Skeletal muscle tissue (tissue), 3 donors: ENCODE measurements at regions not wholly inside any gene's neighbourhood (a gene's known extent, or its start where the extent isn't known, plus 50 kb on each side); places are given as distances from the start of the nearest gene placed in this dataset.
"Not testable (repeated sequence)": the region's sequence is repeated elsewhere in the genome, so short reads cannot be mapped to it uniquely, and the experiment has no call there.

ENCODE experiments used
- H3K27ac ChIP-seq: one replicate; pipeline ENCODE4 v1.7.0; 2013; ENCODE audit warnings: mild to moderate bottlenecking, low read depth, low read length, inconsistent platforms
- H3K27me3 ChIP-seq, 3 donors: one replicate each; pipeline ENCODE4 v1.7.0; 2013; ENCODE audit warnings: low read length in 3 of 3; ENCODE audit not compliant: control insufficient read depth in 3 of 3, insufficient read depth in 3 of 3
- H3K36me3 ChIP-seq, 3 donors: one replicate each; pipeline ENCODE4 v1.7.0; 2013; ENCODE audit warnings: low read length in 3 of 3; ENCODE audit not compliant: control insufficient read depth in 3 of 3, insufficient read depth in 3 of 3
- H3K4me1 ChIP-seq, 3 donors: one replicate each; pipeline ENCODE4 v1.7.0; 2013; ENCODE audit warnings: low read length in 3 of 3, mild to moderate bottlenecking in 3 of 3; ENCODE audit not compliant: control insufficient read depth in 3 of 3, insufficient read depth in 3 of 3
- H3K4me3 ChIP-seq, 3 donors: one replicate each; pipeline ENCODE4 v1.7.0; 2013; ENCODE audit warnings: low read length in 3 of 3
- H3K9ac ChIP-seq, 3 donors: one replicate each; pipeline ENCODE4 v1.7.0; 2013; ENCODE audit warnings: low read length in 3 of 3, mild to moderate bottlenecking in 3 of 3, moderate library complexity in 2 of 3, low read depth in 1 of 3
- H3K9me3 ChIP-seq, 3 donors: one replicate each; pipeline ENCODE4 v1.7.0; 2013; ENCODE audit warnings: low read length in 3 of 3; ENCODE audit not compliant: control insufficient read depth in 3 of 3
- donor health status: Osteomylitis.

- H3K9me3 ChIP-seq: no peaks in the 10 kb centered on the region
- no peaks in the 10 kb centered on the region for H3K27me3 ChIP-seq
- no peak overlapping the region for H3K9ac ChIP-seq
- H3K36me3 ChIP-seq: no peaks in the 10 kb centered on the region
- H3K4me3 ChIP-seq: no peak overlapping the region
- H3K27ac ChIP-seq: no peak overlapping the region
- peaks cover 0 to 8% (median 6%) of the 10 kb centered on the region in 3 donors for H3K4me1 ChIP-seq
Measured at GRCh38 chr10:23981520-23982309, 227.2 kb upstream of the KIAA1217 start.

- H3K4me1 ChIP-seq, H3K27me3 ChIP-seq, H3K9ac ChIP-seq, H3K4me3 ChIP-seq, H3K36me3 ChIP-seq, H3K27ac ChIP-seq, H3K9me3 ChIP-seq: not testable (repeated sequence)
Measured at GRCh38 chr10:23984405-23984804, 224.5 kb upstream of the KIAA1217 start.

GRCh38 chr10:23988006-23988405, 220.9 kb upstream of the KIAA1217 start:
- no peak overlapping the region for H3K9ac ChIP-seq
- H3K36me3 ChIP-seq: no peaks in the 10 kb centered on the region
- H3K27me3 ChIP-seq: no peaks in the 10 kb centered on the region
- H3K4me1 ChIP-seq: no peaks in the 10 kb centered on the region
- no peaks in the 10 kb centered on the region for H3K9me3 ChIP-seq
- H3K4me3 ChIP-seq: no peak overlapping the region
- H3K27ac ChIP-seq: no peak overlapping the region

GRCh38 chr10:23994459-23995046, 214.4 kb upstream of the KIAA1217 start:
- H3K4me1 ChIP-seq: peaks cover 0 to 5% (median 0%) of the 10 kb centered on the region in 3 donors
- no peaks in the 10 kb centered on the region for H3K36me3 ChIP-seq
- H3K9ac ChIP-seq: peak overlapping the region in 1 of 3 donors; percentile 16
- no peak overlapping the region for H3K27ac ChIP-seq
- peak overlapping the region in 1 of 3 donors; percentile 1 for H3K4me3 ChIP-seq
- H3K27me3 ChIP-seq: no peaks in the 10 kb centered on the region
- H3K9me3 ChIP-seq: no peaks in the 10 kb centered on the region

- no peak overlapping the region for H3K9ac ChIP-seq
- no peaks in the 10 kb centered on the region for H3K9me3 ChIP-seq
- H3K36me3 ChIP-seq: no peaks in the 10 kb centered on the region
- peaks cover 0 to 5% (median 0%) of the 10 kb centered on the region in 3 donors for H3K4me1 ChIP-seq
- no peak overlapping the region for H3K27ac ChIP-seq
- H3K27me3 ChIP-seq: no peaks in the 10 kb centered on the region
- H3K4me3 ChIP-seq: no peak overlapping the region
Measured at GRCh38 chr10:23999445-23999844, 209.5 kb upstream of the KIAA1217 start.

- H3K27me3 ChIP-seq: no peaks in the 10 kb centered on the region
- H3K4me1 ChIP-seq: no peaks in the 10 kb centered on the region
- H3K27ac ChIP-seq: no peak overlapping the region
- no peaks in the 10 kb centered on the region for H3K9me3 ChIP-seq
- H3K36me3 ChIP-seq: no peaks in the 10 kb centered on the region
- no peak overlapping the region for H3K4me3 ChIP-seq
- no peak overlapping the region for H3K9ac ChIP-seq
Measured at GRCh38 chr10:24000271-24000813, 208.6 kb upstream of the KIAA1217 start.

GRCh38 chr10:24006741-24007140, 202.2 kb upstream of the KIAA1217 start:
- H3K27ac ChIP-seq: no peak overlapping the region
- no peak overlapping the region for H3K4me3 ChIP-seq
- no peak overlapping the region for H3K9ac ChIP-seq
- H3K9me3 ChIP-seq: no peaks in the 10 kb centered on the region
- H3K27me3 ChIP-seq: no peaks in the 10 kb centered on the region
- no peaks in the 10 kb centered on the region for H3K36me3 ChIP-seq
- H3K4me1 ChIP-seq: peaks cover 17 to 22% (median 18%) of the 10 kb centered on the region in 3 donors

- peak overlapping the region; percentile 85 for H3K27ac ChIP-seq
- no peaks in the 10 kb centered on the region for H3K27me3 ChIP-seq
- H3K4me3 ChIP-seq: no peak overlapping the region
- H3K4me1 ChIP-seq: peaks cover 17 to 22% (median 18%) of the 10 kb centered on the region in 3 donors
- no peaks in the 10 kb centered on the region for H3K9me3 ChIP-seq
- no peak overlapping the region for H3K9ac ChIP-seq
- H3K36me3 ChIP-seq: no peaks in the 10 kb centered on the region
Measured at GRCh38 chr10:24007359-24007758, 201.6 kb upstream of the KIAA1217 start.

- no peaks in the 10 kb centered on the region for H3K27me3 ChIP-seq
- H3K4me1 ChIP-seq: peaks cover 17 to 22% (median 18%) of the 10 kb centered on the region in 3 donors
- H3K36me3 ChIP-seq: no peaks in the 10 kb centered on the region
- H3K9ac ChIP-seq: peak overlapping the region; percentile 51 to 66 (median 52)
- H3K4me3 ChIP-seq: peak overlapping the region; percentile 22 to 49 (median 30)
- H3K9me3 ChIP-seq: no peaks in the 10 kb centered on the region
- peak overlapping the region; percentile 85 for H3K27ac ChIP-seq
Measured at GRCh38 chr10:24008164-24009091, 200.5 kb upstream of the KIAA1217 start.
